Gastroesophageal sphincter (tissue), 4 donors: ENCODE measurements at regions not wholly inside any gene's neighbourhood (a gene's known extent, or its start where the extent isn't known, plus 50 kb on each side); places are given as distances from the start of the nearest gene placed in this dataset.
"Not testable (repeated sequence)": the region's sequence is repeated elsewhere in the genome, so short reads cannot be mapped to it uniquely, and the experiment has no call there.

Source experiments
- ATAC-seq: fragments of 150-250 bp; one replicate; pipeline ENCODE4 v1.9.1; 2016; ENCODE audit warnings: mild to moderate bottlenecking, moderate library complexity
- H3K27ac ChIP-seq, 4 donors: fragments of 200-600 bp; sonication (generic) in 3 of 4; 1 replicate in 3 of 4; 2 replicates in 1 of 4; pipeline ENCODE4 v1.5.1; 2016 to 2019
- H3K27me3 ChIP-seq: fragments of 200-600 bp; sonication (generic); one replicate; pipeline ENCODE4 v1.5.1; 2019
- H3K36me3 ChIP-seq, 2 donors: fragments of 200-600 bp; sonication (generic); one replicate each; pipeline ENCODE4 v1.5.1; 2019; ENCODE audit warnings: control low read depth in 1 of 2
- H3K4me1 ChIP-seq, 3 donors: fragments of 200-600 bp; sonication (generic); 1 replicate in 2 of 3; 2 replicates in 1 of 3; pipeline ENCODE4 v1.5.1; 2016 to 2019; ENCODE audit warnings: control low read depth in 2 of 3
- H3K4me3 ChIP-seq, 2 donors: fragments of 200-600 bp; sonication (generic); one replicate each; pipeline ENCODE4 v1.5.1; 2019; ENCODE audit warnings: mild to moderate bottlenecking in 1 of 2, moderate library complexity in 1 of 2
- H3K9me3 ChIP-seq, 3 donors: fragments of 200-600 bp; sonication (generic); one replicate each; pipeline ENCODE4 v1.5.1; 2017 to 2019; ENCODE audit warnings: control low read depth in 2 of 3
- EP300 ChIP-seq: sonication (generic); formaldehyde crosslinking; IDR thresholded peaks from one replicate; pipeline ENCODE4 v1.6.1; 2017; ENCODE audit warnings: antibody characterized with exemption, mild to moderate bottlenecking
- POLR2A ChIP-seq, 2 donors: fragments of 450-650 bp; IDR thresholded peaks; one replicate each; pipeline ENCODE4 v1.6.1; 2017; ENCODE audit warnings: antibody characterized with exemption in 2 of 2, mild to moderate bottlenecking in 2 of 2, moderate library complexity in 1 of 2
- POLR2AphosphoS5 ChIP-seq: sonication (generic); formaldehyde crosslinking; IDR thresholded peaks from one replicate; pipeline ENCODE4 v1.6.1; 2017; ENCODE audit warnings: antibody characterized with exemption
- WGBS, 2 donors: methylation state at CpG; one replicate each; pipeline ENCODE4 v1.1.5; 2018; ENCODE audit warnings: low coverage in 1 of 2; 5-methylcytosine and 5-hydroxymethylcytosine counted together
- TF ChIP-seq, protein P1 (sequence below), 4 experiments: fragments of 200-600 bp in 2 of 4; fragments of 450-650 bp in 2 of 4; sonication (generic) in 1 of 4; IDR thresholded peaks; one replicate each; pipeline ENCODE4 v1.5.1; 2017 to 2019; ENCODE audit warnings: antibody characterized with exemption in 4 of 4, mild to moderate bottlenecking in 2 of 4, moderate library complexity in 2 of 4

DNA sequence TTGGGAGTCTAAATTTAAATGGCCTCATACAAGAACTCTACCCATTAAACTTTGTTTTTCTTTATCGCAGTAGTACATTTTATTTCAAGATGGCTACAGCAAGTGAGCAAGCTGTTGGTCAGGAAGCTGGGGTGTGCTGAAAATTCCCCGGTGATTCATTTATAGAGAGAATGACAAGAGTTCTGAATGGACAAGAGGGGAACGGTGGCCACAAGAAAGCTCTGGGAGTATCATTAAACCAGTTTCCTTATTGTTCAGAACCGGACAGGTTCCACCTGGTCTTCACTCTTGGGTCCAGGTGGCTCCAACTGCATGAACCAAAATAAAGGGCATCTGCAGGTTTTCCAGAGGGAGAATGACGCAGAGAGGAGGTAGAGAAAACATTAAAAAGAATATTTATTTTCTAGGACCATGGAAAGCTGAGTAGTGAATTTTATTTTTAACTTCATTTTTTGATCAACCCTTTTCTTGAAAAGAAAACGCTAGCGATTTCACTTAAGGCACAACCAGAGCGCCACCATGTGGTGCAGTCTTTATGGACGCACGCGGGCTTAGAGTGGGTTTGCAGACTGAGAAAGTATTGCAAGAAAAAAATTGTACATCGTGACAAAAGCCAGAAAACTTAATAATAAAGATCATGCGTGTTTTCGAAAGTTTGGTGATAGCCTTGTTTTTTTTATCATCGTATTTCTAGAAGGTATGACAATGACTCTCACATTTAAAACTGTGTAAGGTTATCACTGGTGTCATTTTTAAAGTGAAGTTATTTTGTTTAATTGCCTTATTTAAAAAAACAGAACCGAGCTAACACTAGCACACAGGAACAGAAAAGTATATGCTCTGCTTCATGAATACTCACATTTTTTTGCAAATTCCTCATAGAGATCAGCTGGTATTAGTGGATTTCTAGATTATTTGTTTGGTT is 97.9 kb upstream of the NOL4 start:
- ATAC-seq: no peak

DNA sequence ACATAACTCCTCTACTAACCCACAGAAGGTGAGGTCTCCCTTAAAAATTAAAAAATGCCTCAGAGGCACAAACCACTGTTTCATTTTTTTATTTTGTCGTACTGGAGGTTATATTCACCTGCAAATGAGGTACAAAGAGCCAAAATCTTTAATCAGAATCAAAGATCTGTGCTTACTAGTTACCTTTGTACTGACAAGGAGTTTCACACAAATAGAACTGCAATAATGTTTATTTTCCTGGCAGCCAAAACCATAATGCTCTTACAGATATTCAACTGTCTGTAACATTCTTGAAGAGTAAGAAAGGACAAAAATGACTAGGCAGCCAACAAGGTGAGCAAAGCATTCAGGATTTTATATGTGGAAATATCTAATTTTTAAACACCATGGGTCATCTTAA is 105.1 kb upstream of the NOL4 start:
- Histone ChIP-seq H3K36me3 (no peaks in the 10 kb centered on the region), H3K27ac (no peak overlapping the region), H3K4me1 (no peaks in the 10 kb centered on the region), H3K4me3 (no peak overlapping the region), H3K9me3 (no peaks in the 10 kb centered on the region), H3K27me3 (no peaks in the 10 kb centered on the region)
- 82 to 85% methylated on average over 1 of the region's 1 CpG for WGBS, 2 donors
- ATAC-seq: no peak
- no peak for TF ChIP-seq POLR2AphosphoS5
- no peak for TF ChIP-seq POLR2A (IDR thresholded peaks at IDR 0.05)
- TF ChIP-seq, protein P1, sequence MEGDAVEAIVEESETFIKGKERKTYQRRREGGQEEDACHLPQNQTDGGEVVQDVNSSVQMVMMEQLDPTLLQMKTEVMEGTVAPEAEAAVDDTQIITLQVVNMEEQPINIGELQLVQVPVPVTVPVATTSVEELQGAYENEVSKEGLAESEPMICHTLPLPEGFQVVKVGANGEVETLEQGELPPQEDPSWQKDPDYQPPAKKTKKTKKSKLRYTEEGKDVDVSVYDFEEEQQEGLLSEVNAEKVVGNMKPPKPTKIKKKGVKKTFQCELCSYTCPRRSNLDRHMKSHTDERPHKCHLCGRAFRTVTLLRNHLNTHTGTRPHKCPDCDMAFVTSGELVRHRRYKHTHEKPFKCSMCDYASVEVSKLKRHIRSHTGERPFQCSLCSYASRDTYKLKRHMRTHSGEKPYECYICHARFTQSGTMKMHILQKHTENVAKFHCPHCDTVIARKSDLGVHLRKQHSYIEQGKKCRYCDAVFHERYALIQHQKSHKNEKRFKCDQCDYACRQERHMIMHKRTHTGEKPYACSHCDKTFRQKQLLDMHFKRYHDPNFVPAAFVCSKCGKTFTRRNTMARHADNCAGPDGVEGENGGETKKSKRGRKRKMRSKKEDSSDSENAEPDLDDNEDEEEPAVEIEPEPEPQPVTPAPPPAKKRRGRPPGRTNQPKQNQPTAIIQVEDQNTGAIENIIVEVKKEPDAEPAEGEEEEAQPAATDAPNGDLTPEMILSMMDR (IDR thresholded peaks at IDR 0.05): no peak
- no peak for TF ChIP-seq EP300

More for the DNA sequence above, 97.9 kb upstream of the NOL4 start:
- 17 to 20% methylated on average over 16 of the region's 16 CpGs for WGBS, 2 donors
- Histone ChIP-seq H3K9me3 (no peaks in the 10 kb centered on the region), H3K36me3 (no peaks in the 10 kb centered on the region), H3K27ac (no peak overlapping the region), H3K4me1 (peaks cover 0 to 6% (median 0%) of the 10 kb centered on the region in 3 donors), H3K4me3 (no peak overlapping the region), H3K27me3 (no peaks in the 10 kb centered on the region)
- TF ChIP-seq, protein P1 (IDR thresholded peaks at IDR 0.05): peak in 1 of 4 experiments; percentile 59
- TF ChIP-seq POLR2AphosphoS5: no peak

DNA sequence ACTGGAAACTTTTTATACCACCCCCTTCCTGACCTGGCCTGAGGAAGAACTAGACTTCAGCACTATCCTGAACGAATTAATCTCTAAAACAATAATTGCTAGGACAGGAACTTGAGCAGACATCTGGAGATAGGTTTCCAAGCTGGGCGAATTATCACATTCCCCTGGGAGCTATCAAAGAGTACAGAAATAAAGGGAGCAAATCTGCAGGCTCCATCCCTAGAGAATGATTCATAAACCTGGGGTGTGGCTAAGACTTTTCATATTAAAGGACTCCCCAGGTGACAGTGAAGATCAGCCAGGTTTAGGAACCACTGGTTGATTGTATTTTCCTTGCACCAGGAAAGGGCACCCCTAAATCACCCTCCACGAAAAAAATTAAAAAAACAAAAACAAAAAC is 105.6 kb upstream of the NOL4 start:
- Histone ChIP-seq H3K9me3 (no peaks in the 10 kb centered on the region), H3K27ac (no peak overlapping the region), H3K4me1 (no peaks in the 10 kb centered on the region), H3K27me3 (no peaks in the 10 kb centered on the region), H3K4me3 (no peak overlapping the region), H3K36me3 (no peaks in the 10 kb centered on the region)
- no peak for ATAC-seq
- no peak for TF ChIP-seq POLR2AphosphoS5
- WGBS, 2 donors: 46 to 53% methylated on average over 3 of the region's 3 CpGs

DNA sequence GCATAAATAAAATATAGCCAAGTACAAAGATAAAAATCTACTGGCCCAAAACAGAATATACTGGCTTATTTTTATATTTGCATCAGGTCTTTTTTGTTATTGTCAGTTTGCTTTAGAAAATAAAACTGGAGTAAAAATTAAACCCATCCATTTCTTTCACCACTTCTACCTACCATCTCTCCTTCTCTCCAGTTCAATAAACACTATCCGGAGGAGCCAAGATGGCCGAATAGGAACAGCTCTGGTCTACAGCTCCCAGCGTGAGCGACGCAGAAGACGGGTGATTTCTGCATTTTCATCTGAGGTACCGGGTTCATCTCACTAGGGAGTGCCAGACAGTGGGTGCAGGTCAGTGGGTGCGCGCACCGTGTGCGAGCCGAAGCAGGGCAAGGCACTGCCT is 106.2 kb upstream of the NOL4 start:
- 93 to 100% methylated on average over 1 to 7 of the region's 12 CpGs for WGBS, 2 donors
- not testable (repeated sequence) for H3K9me3 ChIP-seq, ATAC-seq, H3K36me3 ChIP-seq, H3K4me1 ChIP-seq, H3K27me3 ChIP-seq, H3K27ac ChIP-seq, H3K4me3 ChIP-seq

DNA sequence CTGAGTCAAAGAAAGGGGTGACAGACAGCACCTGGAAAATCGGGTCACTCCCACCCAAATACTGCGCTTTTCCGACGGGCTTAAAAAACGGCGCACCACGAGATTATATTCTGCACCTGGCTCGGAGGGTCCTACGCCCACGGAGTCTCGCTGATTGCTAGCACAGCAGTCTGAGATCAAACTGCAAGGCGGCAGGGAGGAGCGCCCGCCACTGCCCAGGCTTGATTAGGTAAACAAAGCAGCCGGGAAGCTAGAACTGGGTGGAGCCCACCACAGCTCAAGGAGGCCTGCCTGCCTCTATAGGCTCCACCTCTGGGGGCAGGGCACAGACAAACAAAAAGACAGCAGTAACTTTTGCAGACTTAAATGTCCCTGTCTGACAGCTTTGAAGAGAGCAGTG is 106.6 kb upstream of the NOL4 start:
- H3K4me3 ChIP-seq, H3K4me1 ChIP-seq, H3K27me3 ChIP-seq, H3K36me3 ChIP-seq, H3K27ac ChIP-seq, ATAC-seq, H3K9me3 ChIP-seq: not testable (repeated sequence)
- WGBS, 2 donors: 76 to 94% methylated on average over 7 to 9 of the region's 15 CpGs

DNA sequence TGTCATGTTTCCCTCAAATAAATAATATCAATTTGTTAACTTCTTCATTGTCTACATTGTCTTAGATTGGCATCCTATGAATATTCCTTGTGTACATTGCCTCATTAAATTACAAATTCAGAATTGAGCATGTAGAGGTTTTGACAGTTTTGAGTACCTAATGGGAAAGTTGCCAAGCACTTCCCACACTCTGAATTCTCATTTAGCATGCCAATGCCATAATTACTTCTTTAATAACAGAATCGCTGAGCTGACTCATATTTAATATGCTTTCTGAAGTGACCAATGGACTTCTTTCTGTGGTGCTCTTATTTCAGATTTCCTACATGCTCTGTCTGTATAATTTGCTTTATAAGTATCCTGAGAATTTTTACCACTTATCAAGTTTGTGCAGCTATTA is 114.4 kb upstream of the NOL4 start:
- Histone ChIP-seq H3K9me3 (no peaks in the 10 kb centered on the region), H3K36me3 (no peaks in the 10 kb centered on the region), H3K4me3 (no peak overlapping the region), H3K4me1 (no peaks in the 10 kb centered on the region), H3K27ac (no peak overlapping the region), H3K27me3 (no peaks in the 10 kb centered on the region)
- TF ChIP-seq EP300 (no peak), POLR2A (IDR thresholded peaks at IDR 0.05) (no peak), POLR2AphosphoS5 (no peak)
- TF ChIP-seq, protein P1 (IDR thresholded peaks at IDR 0.05): no peak
- no peak for ATAC-seq
- WGBS, 2 donors: 70 to 76% methylated on average over 1 of the region's 1 CpG
